DND-41 (cell line): ENCODE measurements at regions not wholly inside any gene's neighbourhood (a gene's known extent, or its start where the extent isn't known, plus 50 kb on each side); places are given as distances from the start of the nearest gene placed in this dataset.

Experiments used
- CTCF ChIP-seq: IDR thresholded peaks from 2 replicates; pipeline ENCODE4 v1.5.1; 2012; ENCODE audit warnings: borderline replicate concordance, low read length, moderate library complexity, mild to moderate bottlenecking; ENCODE audit not compliant: poor library complexity, severe bottlenecking; ENCODE audit errors: extremely low read depth
- EZH2 ChIP-seq: IDR thresholded peaks from 3 replicates; pipeline ENCODE4 v1.6.1; 2012; ENCODE audit warnings: borderline replicate concordance, low read depth, mild to moderate bottlenecking, moderate library complexity, low read length, inconsistent platforms; ENCODE audit not compliant: severe bottlenecking

- TF ChIP-seq EZH2 = no peak
- no peak for TF ChIP-seq CTCF
Observed at GRCh38 chr6:163813979-163814493, 399.5 kb downstream of the QKI start.
